OCI-LY3 (cell line): ENCODE measurements at regions not wholly inside any gene's neighbourhood (a gene's known extent, or its start where the extent isn't known, plus 50 kb on each side); places are given as distances from the start of the nearest gene placed in this dataset.

Source experiments
- CTCF ChIP-seq: fragments of 200-600, 300-600 bp; sonication (generic); IDR thresholded peaks from 2 replicates; pipeline ENCODE4 v1.5.1; 2014; ENCODE audit warnings: antibody characterized with exemption, low read length, low read depth
- EZH2phosphoT487 ChIP-seq: fragments of 200-600 bp; shearing (Covaris generic); IDR thresholded peaks from 2 replicates; pipeline ENCODE4 v1.6.1; 2018; ENCODE audit warnings: antibody characterized with exemption, mixed run types, low read depth

- TF ChIP-seq CTCF (no peak), EZH2phosphoT487 (no peak)
Measured at GRCh38 chr12:89286501-89286900, 65.8 kb downstream of the DUSP6 start.
